PC-3 (cell line): ENCODE measurements at regions not wholly inside any gene's neighbourhood (a gene's known extent, or its start where the extent isn't known, plus 50 kb on each side); places are given as distances from the start of the nearest gene placed in this dataset.

Experiments used
- ATAC-seq: fragments of 200-7000 bp; cut with Tn5 transposase; 2 replicates; pipeline ENCODE4 v1.9.1; 2020; ENCODE audit warnings: mild to moderate bottlenecking, moderate library complexity
- BruUV-seq: library from RNA; stranded (reverse); fragments of 400-500 nt; replicated peaks from 2 replicates; lab custom pipeline; 2021; lab: Mats Ljungman, UMichigan
- CTCF ChIA-PET: fragments of 300-600 bp; sonication (Branson Sonifier 250); formaldehyde crosslinking; loops from one replicate; lab custom pipeline; 2022; ENCODE audit warnings: antibody characterized with exemption; lab: Charles Lee
- POLR2A ChIA-PET: fragments of 300-600 bp; sonication (Branson Sonifier 250); formaldehyde crosslinking; loops from one replicate; lab custom pipeline; 2022; ENCODE audit warnings: antibody characterized with exemption; ENCODE audit not compliant: unreplicated experiment; lab: Charles Lee
- DNase-seq: peaks from one replicate; pipeline ENCODE4 v3.0.0-alpha.2; 2015
- H2AFZ ChIP-seq: fragments of 300-600 bp; sonication (generic); 2 replicates; pipeline ENCODE4 v1.6.0; 2016; ENCODE audit warnings: antibody characterized with exemption, low read length
- H3F3A ChIP-seq: fragments of 300-600 bp; sonication (generic); one replicate; pipeline ENCODE4 v1.6.0; 2017; ENCODE audit warnings: antibody characterized with exemption, low read length, control low read depth, mild to moderate bottlenecking; ENCODE audit not compliant: unreplicated experiment
- H3K27ac ChIP-seq: fragments of 300-600 bp; sonication (generic); 2 replicates; pipeline ENCODE4 v1.5.1; 2016; ENCODE audit warnings: mild to moderate bottlenecking, low read length
- H3K27me3 ChIP-seq: fragments of 300-600 bp; sonication (generic); 2 replicates; pipeline ENCODE4 v1.6.1; 2016; ENCODE audit warnings: low read length, mixed read lengths
- H3K36me3 ChIP-seq: fragments of 300-600 bp; sonication (generic); 2 replicates; pipeline ENCODE4 v1.6.1; 2016; ENCODE audit warnings: low read depth, mixed run types, low read length, mixed read lengths
- H3K4me1 ChIP-seq: fragments of 300-600 bp; sonication (generic); 2 replicates; pipeline ENCODE4 v1.5.1; 2016; ENCODE audit warnings: low read length; ENCODE audit not compliant: insufficient read depth
- H3K4me2 ChIP-seq: fragments of 300-600 bp; sonication (generic); 2 replicates; pipeline ENCODE4 v1.6.0; 2016; ENCODE audit warnings: low read length
- H3K4me3 ChIP-seq: fragments of 300-600 bp; sonication (generic); 2 replicates; pipeline ENCODE4 v1.5.1; 2016; ENCODE audit warnings: mild to moderate bottlenecking, low read length, mixed read lengths
- H3K79me2 ChIP-seq: fragments of 300-600 bp; sonication (generic); 2 replicates; pipeline ENCODE4 v1.6.1; 2017; ENCODE audit warnings: low read length, mixed read lengths
- H3K9ac ChIP-seq: fragments of 300-600 bp; sonication (generic); 2 replicates; pipeline ENCODE4 v1.6.0; 2016; ENCODE audit warnings: mild to moderate bottlenecking, low read length
- H3K9me2 ChIP-seq: fragments of 300-600 bp; sonication (generic); replicated peaks from 2 replicates; pipeline ENCODE4 v1.6.1; 2016; ENCODE audit warnings: mixed run types, low read length, mixed read lengths
- H3K9me3 ChIP-seq: fragments of 300-600 bp; sonication (generic); 2 replicates; pipeline ENCODE4 v1.6.1; 2016; ENCODE audit warnings: low read length, mixed read lengths
- H4K20me1 ChIP-seq: fragments of 300-600 bp; sonication (generic); 2 replicates; pipeline ENCODE4 v1.6.1; 2016; ENCODE audit warnings: low read length, mixed read lengths
- EZH2 ChIP-seq: fragments of 300-600 bp; sonication (generic); IDR thresholded peaks from one replicate; pipeline ENCODE4 v1.6.1; 2017; ENCODE audit warnings: antibody characterized with exemption, mild to moderate bottlenecking, low read length; ENCODE audit not compliant: unreplicated experiment
- EZH2phosphoT487 ChIP-seq: fragments of 300-600 bp; sonication (generic); IDR thresholded peaks from 2 replicates; pipeline ENCODE4 v1.6.1; 2018; ENCODE audit warnings: mild to moderate bottlenecking, antibody characterized with exemption, low read length, borderline replicate concordance
- intact Hi-C: fragments of 100-400 bp; cut with micrococcal nuclease; formaldehyde crosslinking; loops from 2 replicates; pipeline ENCODE4 v1.9.0; 2023
- TF ChIP-seq, protein P1 (sequence below): fragments of 300-600 bp; sonication (generic); conservative IDR thresholded peaks from 2 replicates; pipeline ENCODE4 v1.5.1; 2017; ENCODE audit warnings: antibody characterized with exemption, low read depth, mild to moderate bottlenecking, low read length

DNA sequence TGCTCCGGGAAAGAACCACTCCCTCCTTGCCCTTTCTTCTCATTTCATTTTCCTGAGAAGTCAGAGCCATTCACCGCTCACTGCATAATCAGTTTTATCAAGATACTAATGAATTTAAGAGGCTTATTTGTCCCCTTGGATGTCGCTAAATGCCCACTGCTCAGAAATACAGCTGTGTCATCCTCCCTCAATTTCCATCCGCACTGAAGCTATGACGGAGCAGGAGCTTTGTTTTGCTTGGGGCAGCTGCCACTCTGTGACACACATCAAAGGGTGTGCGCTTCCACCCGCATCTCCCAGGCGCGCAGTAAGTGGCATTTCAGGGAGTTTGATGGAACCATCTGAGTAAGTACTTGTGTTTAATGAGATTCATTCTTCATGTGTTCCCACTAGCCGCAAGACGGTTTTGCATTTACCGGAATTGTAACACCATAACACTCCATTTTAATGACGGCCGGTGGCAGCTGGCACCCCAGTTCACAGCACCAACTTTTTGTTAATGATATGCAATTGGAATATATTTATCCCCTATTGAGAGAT lies 103.8 kb upstream of the PARD3 start:
- POLR2A ChIA-PET: interaction anchor here (0.6 kb wide), 1 partner anchor 691 kb away, joined by 15 read pairs; no protein-coding TSS in a partner anchor
- no peak overlapping the region for H3K4me2 ChIP-seq

DNA sequence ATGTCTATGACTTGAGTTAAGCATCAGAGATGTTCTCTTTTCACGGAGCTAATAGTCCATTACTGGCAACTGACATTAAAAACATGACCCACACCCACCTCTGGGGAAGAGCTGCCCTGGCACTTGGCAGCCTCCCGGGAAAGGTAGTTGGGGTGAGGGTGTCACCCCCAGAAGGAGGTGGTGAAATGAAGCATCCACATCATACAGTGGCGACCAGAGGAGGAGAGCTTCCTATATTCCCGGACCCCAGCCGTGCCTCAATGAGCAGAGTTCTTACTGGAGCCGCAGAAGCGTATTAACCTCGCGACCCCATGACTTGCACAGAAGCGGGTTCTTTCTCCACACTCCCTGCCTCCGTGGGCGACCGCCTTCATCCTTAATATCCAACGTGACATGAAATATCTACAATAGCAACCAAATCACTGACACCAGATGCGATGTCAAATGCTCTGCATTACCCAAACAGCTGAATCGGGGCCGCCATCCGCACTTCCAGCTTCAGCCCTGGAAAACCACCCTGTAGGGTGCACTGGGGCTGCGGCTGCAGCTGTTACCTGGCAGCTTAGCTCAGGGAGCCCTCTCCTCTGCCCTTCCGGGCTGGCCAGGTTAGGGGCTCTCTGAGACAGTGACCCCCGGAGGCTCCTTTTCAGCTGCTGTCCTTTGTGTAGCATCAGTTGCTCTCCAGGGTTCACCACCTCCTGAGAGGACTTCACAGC lies 103.1 kb upstream of the PARD3 start:
- POLR2A ChIA-PET: interaction anchor here (0.6 kb wide), 3 partner anchors 20 to 691 kb away, joined by 3 to 15 read pairs (median 3); no protein-coding TSS in a partner anchor
- no TSS peak for BruUV-seq

More for the DNA sequence above, 103.8 kb upstream of the PARD3 start:
- Histone ChIP-seq H3K9ac (no peak overlapping the region), H3K4me3 (no peak overlapping the region), H4K20me1 (no peaks in the 10 kb centered on the region), H3K36me3 (no peaks in the 10 kb centered on the region), H3K27me3 (no peaks in the 10 kb centered on the region), H2AFZ (no peak overlapping the region), H3K9me2 (no peaks in the 10 kb centered on the region), H3K27ac (no peak overlapping the region), H3K79me2 (no peaks in the 10 kb centered on the region), H3F3A (no peaks in the 10 kb centered on the region), H3K4me1 (no peaks in the 10 kb centered on the region), H3K9me3 (peaks cover 5% of the 10 kb centered on the region)
- CTCF ChIA-PET: interaction anchor here (0.6 kb wide), 1 partner anchor 14 kb away, joined by 4 read pairs; no protein-coding TSS in a partner anchor
- DNase-seq: no peak
- BruUV-seq: no TSS peak
- intact Hi-C loops: no loop called here
- ATAC-seq: no peak
- TF ChIP-seq EZH2phosphoT487 (no peak), EZH2 (no peak)
- TF ChIP-seq, protein P1, sequence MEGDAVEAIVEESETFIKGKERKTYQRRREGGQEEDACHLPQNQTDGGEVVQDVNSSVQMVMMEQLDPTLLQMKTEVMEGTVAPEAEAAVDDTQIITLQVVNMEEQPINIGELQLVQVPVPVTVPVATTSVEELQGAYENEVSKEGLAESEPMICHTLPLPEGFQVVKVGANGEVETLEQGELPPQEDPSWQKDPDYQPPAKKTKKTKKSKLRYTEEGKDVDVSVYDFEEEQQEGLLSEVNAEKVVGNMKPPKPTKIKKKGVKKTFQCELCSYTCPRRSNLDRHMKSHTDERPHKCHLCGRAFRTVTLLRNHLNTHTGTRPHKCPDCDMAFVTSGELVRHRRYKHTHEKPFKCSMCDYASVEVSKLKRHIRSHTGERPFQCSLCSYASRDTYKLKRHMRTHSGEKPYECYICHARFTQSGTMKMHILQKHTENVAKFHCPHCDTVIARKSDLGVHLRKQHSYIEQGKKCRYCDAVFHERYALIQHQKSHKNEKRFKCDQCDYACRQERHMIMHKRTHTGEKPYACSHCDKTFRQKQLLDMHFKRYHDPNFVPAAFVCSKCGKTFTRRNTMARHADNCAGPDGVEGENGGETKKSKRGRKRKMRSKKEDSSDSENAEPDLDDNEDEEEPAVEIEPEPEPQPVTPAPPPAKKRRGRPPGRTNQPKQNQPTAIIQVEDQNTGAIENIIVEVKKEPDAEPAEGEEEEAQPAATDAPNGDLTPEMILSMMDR: no peak

More for the DNA sequence above, 103.1 kb upstream of the PARD3 start:
- H3K4me2 ChIP-seq: no peak overlapping the region
- H3K4me1 ChIP-seq: no peaks in the 10 kb centered on the region
- TF ChIP-seq EZH2phosphoT487: no peak
- TF ChIP-seq EZH2: no peak
- TF ChIP-seq, protein P1: no peak
- no peaks in the 10 kb centered on the region for H3K27me3 ChIP-seq
- no peak overlapping the region for H3K27ac ChIP-seq
- no peaks in the 10 kb centered on the region for H3K9me2 ChIP-seq
- H3K9ac ChIP-seq: no peak overlapping the region
- H4K20me1 ChIP-seq: no peaks in the 10 kb centered on the region
- CTCF ChIA-PET: interaction anchor here (0.6 kb wide), 1 partner anchor 13 kb away, joined by 4 read pairs; no protein-coding TSS in a partner anchor
- no peaks in the 10 kb centered on the region for H3K36me3 ChIP-seq
- H3F3A ChIP-seq: no peaks in the 10 kb centered on the region
- no peak for ATAC-seq
- no peak overlapping the region for H2AFZ ChIP-seq
- H3K4me3 ChIP-seq: no peak overlapping the region
- DNase-seq: no peak
- no peaks in the 10 kb centered on the region for H3K9me3 ChIP-seq
- intact Hi-C loops: no loop called here
- H3K79me2 ChIP-seq: no peaks in the 10 kb centered on the region
